Large intestine (tissue), 3 donors: ENCODE measurements at regions not wholly inside any gene's neighbourhood (a gene's known extent, or its start where the extent isn't known, plus 50 kb on each side); places are given as distances from the start of the nearest gene placed in this dataset.

Experiments
- DNase-seq, 2 donors: peaks; one replicate each; pipeline versions ENCODE4 v3.0.0 to v3.0.0-alpha.2; 2013
- H3K27ac ChIP-seq: one replicate; pipeline ENCODE4 v1.5.1; 2013; ENCODE audit warnings: low read length
- H3K27me3 ChIP-seq: 2 replicates; pipeline ENCODE4 v1.6.1; 2013; ENCODE audit warnings: low read length; ENCODE audit not compliant: control insufficient read depth, insufficient read depth
- H3K36me3 ChIP-seq: 2 replicates; pipeline ENCODE4 v1.6.1; 2013; ENCODE audit warnings: low read length; ENCODE audit not compliant: control insufficient read depth, insufficient read depth
- H3K4me1 ChIP-seq: one replicate; pipeline ENCODE4 v1.6.1; 2013; ENCODE audit warnings: low read length; ENCODE audit not compliant: control insufficient read depth, insufficient read depth
- H3K4me3 ChIP-seq: one replicate; pipeline ENCODE4 v1.5.1; 2013; ENCODE audit warnings: low read length
- H3K9me3 ChIP-seq: one replicate; pipeline ENCODE4 v1.6.1; 2013; ENCODE audit warnings: mild to moderate bottlenecking, low read depth, low read length, moderate library complexity; ENCODE audit not compliant: control insufficient read depth
- WGBS: methylation state at CpG from one replicate; pipeline ENCODE4 v1.1.5; 2013; ENCODE audit warnings: low lambda C conversion rate; ENCODE audit not compliant: insufficient coverage; 5-methylcytosine and 5-hydroxymethylcytosine counted together

GRCh38 chr17:5943982-5944381, 126.2 kb upstream of the WSCD1 start:
- H3K4me1 ChIP-seq, result no peaks in the 10 kb centered on the region

GRCh38 chr17:5947701-5948180, 122.4 kb upstream of the WSCD1 start:
- DNase-seq, result no peak
- Histone ChIP-seq H3K27me3 (peaks cover 2% of the 10 kb centered on the region), H3K4me3 (no peak overlapping the region), H3K36me3 (no peaks in the 10 kb centered on the region), H3K4me1 (no peaks in the 10 kb centered on the region), H3K27ac (no peak overlapping the region), H3K9me3 (no peaks in the 10 kb centered on the region)
- no CpG with 5 or more reads among the region's 2 CpGs for WGBS

More at GRCh38 chr17:5943982-5944381, 126.2 kb upstream of the WSCD1 start:
- Histone ChIP-seq H3K27ac (no peak overlapping the region), H3K36me3 (no peaks in the 10 kb centered on the region), H3K9me3 (no peaks in the 10 kb centered on the region), H3K27me3 (peaks cover 4% of the 10 kb centered on the region), H3K4me3 (no peak overlapping the region)
- 80% methylated on average over 1 of the region's 6 CpGs for WGBS
- no peak for DNase-seq

GRCh38 chr17:5948811-5949210, 121.4 kb upstream of the WSCD1 start:
- no peak for DNase-seq
- WGBS, result 67% methylated on average over 1 of the region's 3 CpGs
- no peak overlapping the region for H3K27ac ChIP-seq
- no peaks in the 10 kb centered on the region for H3K36me3 ChIP-seq
- H3K4me1 ChIP-seq, result no peaks in the 10 kb centered on the region
- no peaks in the 10 kb centered on the region for H3K27me3 ChIP-seq
- no peaks in the 10 kb centered on the region for H3K9me3 ChIP-seq
- no peak overlapping the region for H3K4me3 ChIP-seq

GRCh38 chr17:5950878-5951277, 119.3 kb upstream of the WSCD1 start:
- Histone ChIP-seq H3K27ac (no peak overlapping the region), H3K27me3 (no peaks in the 10 kb centered on the region), H3K4me1 (no peaks in the 10 kb centered on the region), H3K36me3 (no peaks in the 10 kb centered on the region), H3K4me3 (no peak overlapping the region), H3K9me3 (no peaks in the 10 kb centered on the region)
- DNase-seq, result no peak
- WGBS, result no CpG with 5 or more reads among the region's 8 CpGs

- no peaks in the 10 kb centered on the region for H3K9me3 ChIP-seq
- 14% methylated on average over 1 of the region's 3 CpGs for WGBS
- H3K4me3 ChIP-seq, result no peak overlapping the region
- no peak for DNase-seq
- no peaks in the 10 kb centered on the region for H3K27me3 ChIP-seq
- H3K27ac ChIP-seq, result no peak overlapping the region
- H3K4me1 ChIP-seq, result no peaks in the 10 kb centered on the region
- no peaks in the 10 kb centered on the region for H3K36me3 ChIP-seq
These were observed 118.3 kb upstream of the WSCD1 start for GRCh38 chr17:5951912-5952311.

- H3K9me3 ChIP-seq, result no peaks in the 10 kb centered on the region
- DNase-seq, result no peak
- H3K36me3 ChIP-seq, result no peaks in the 10 kb centered on the region
- no peak overlapping the region for H3K4me3 ChIP-seq
- no peak overlapping the region for H3K27ac ChIP-seq
- WGBS, result 100% methylated on average over 1 of the region's 4 CpGs
- no peaks in the 10 kb centered on the region for H3K4me1 ChIP-seq
- H3K27me3 ChIP-seq, result no peaks in the 10 kb centered on the region
These were observed 117.7 kb upstream of the WSCD1 start for GRCh38 chr17:5952518-5952917.

- Histone ChIP-seq H3K4me3 (no peak overlapping the region), H3K4me1 (no peaks in the 10 kb centered on the region), H3K27me3 (no peaks in the 10 kb centered on the region), H3K27ac (no peak overlapping the region), H3K36me3 (no peaks in the 10 kb centered on the region), H3K9me3 (no peaks in the 10 kb centered on the region)
- no peak for DNase-seq
- WGBS, result 100% methylated on average over 1 of the region's 2 CpGs
These were observed 114.4 kb upstream of the WSCD1 start for GRCh38 chr17:5955764-5956163.

- H3K27ac ChIP-seq, result no peak overlapping the region
- no peak overlapping the region for H3K4me3 ChIP-seq
- no peaks in the 10 kb centered on the region for H3K36me3 ChIP-seq
- H3K9me3 ChIP-seq, result no peaks in the 10 kb centered on the region
- no CpG with 5 or more reads among the region's 4 CpGs for WGBS
- H3K4me1 ChIP-seq, result no peaks in the 10 kb centered on the region
- DNase-seq, result no peak
- no peaks in the 10 kb centered on the region for H3K27me3 ChIP-seq
These were observed 111.3 kb upstream of the WSCD1 start for GRCh38 chr17:5958850-5959249.

- no peaks in the 10 kb centered on the region for H3K27me3 ChIP-seq
- H3K27ac ChIP-seq, result no peak overlapping the region
- no peaks in the 10 kb centered on the region for H3K36me3 ChIP-seq
- no peaks in the 10 kb centered on the region for H3K4me1 ChIP-seq
- H3K4me3 ChIP-seq, result no peak overlapping the region
- WGBS, result 80% methylated on average over 1 of the region's 4 CpGs
- H3K9me3 ChIP-seq, result no peaks in the 10 kb centered on the region
- no peak for DNase-seq
These were observed 107.8 kb upstream of the WSCD1 start for GRCh38 chr17:5962371-5962770.

- no CpG with 5 or more reads among the region's 1 CpG for WGBS
- H3K9me3 ChIP-seq, result no peaks in the 10 kb centered on the region
- H3K4me1 ChIP-seq, result no peaks in the 10 kb centered on the region
- no peaks in the 10 kb centered on the region for H3K36me3 ChIP-seq
- DNase-seq, result no peak
- no peak overlapping the region for H3K4me3 ChIP-seq
- H3K27me3 ChIP-seq, result no peaks in the 10 kb centered on the region
- H3K27ac ChIP-seq, result no peak overlapping the region
These were observed 98.2 kb upstream of the WSCD1 start for GRCh38 chr17:5971969-5972368.

GRCh38 chr17:5973410-5973809, 96.8 kb upstream of the WSCD1 start:
- no CpG with 5 or more reads among the region's 3 CpGs for WGBS
- Histone ChIP-seq H3K27ac (no peak overlapping the region), H3K4me3 (no peak overlapping the region), H3K4me1 (no peaks in the 10 kb centered on the region), H3K27me3 (no peaks in the 10 kb centered on the region), H3K9me3 (no peaks in the 10 kb centered on the region), H3K36me3 (no peaks in the 10 kb centered on the region)
- DNase-seq, result no peak
